GM21423 (cell line): ENCODE measurements at regions not wholly inside any gene's neighbourhood (a gene's known extent, or its start where the extent isn't known, plus 50 kb on each side); places are given as distances from the start of the nearest gene placed in this dataset.
A peak's percentile ranks its signal among the peaks of the same experiment; 100 is the strongest.

Experiments used
- ATAC-seq: cut with Tn5 transposase; IDR thresholded peaks from one replicate; pipeline ENCODE4 v1.9.1; 2021; ENCODE audit warnings: mild to moderate bottlenecking, moderate library complexity; ENCODE audit not compliant: unreplicated experiment

DNA sequence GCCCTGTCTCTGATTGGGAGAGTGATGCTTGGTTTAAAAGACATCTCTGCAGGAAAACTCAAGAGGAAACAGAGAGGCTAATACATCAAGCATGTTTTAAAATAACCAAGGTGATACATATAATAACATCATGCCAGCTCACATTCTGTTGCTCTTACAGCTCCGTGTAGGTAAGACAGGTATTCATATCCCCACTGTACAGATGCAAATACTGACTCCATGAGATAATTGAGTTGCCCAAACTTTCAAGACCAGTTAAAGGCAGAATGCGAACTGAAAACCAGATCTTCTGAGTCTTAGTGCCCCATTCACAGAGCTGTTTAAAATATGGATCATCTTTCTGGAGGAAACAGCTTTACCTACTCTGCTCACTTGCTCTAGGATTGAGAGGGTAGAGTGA is 214.0 kb downstream of the PIK3R1 start:
- ATAC-seq: no peak

DNA sequence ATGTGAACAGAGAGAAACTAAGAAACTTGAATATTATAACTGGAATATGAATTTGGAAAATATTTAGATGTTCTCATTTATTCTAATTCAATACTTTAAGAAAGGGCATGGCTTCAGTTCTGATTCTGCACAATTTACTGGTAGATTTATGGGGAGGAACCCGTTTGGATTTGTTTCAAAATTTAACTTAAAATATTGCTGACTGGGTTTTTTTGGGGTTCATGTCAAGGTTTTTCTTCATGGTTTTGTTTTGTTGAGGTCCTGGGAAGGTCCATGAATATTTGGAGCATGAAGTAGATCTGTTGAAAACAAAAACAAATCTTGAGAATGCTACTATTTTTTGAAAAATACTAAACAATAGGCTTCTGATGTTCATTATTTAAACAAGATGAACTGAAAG is 214.7 kb downstream of the PIK3R1 start:
- no peak for ATAC-seq

DNA sequence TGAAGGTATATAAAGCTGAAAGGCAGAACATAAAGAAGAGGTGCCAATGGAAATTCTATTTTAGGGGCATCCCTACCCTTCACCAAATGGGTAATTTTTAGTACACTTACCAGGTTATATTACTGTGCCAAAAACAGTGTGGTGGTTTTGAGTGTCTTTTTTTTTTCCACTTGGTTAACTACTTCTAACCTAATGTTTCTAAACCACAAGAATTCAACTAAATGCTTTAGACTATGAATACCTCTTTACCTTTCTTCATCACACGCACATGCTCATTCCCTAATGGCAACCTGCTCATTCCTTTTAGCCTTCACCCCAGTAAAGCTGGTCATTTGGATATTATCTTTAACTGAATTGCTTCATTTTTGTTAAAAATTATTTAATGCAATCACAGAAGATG is 215.6 kb downstream of the PIK3R1 start:
- ATAC-seq: no peak

DNA sequence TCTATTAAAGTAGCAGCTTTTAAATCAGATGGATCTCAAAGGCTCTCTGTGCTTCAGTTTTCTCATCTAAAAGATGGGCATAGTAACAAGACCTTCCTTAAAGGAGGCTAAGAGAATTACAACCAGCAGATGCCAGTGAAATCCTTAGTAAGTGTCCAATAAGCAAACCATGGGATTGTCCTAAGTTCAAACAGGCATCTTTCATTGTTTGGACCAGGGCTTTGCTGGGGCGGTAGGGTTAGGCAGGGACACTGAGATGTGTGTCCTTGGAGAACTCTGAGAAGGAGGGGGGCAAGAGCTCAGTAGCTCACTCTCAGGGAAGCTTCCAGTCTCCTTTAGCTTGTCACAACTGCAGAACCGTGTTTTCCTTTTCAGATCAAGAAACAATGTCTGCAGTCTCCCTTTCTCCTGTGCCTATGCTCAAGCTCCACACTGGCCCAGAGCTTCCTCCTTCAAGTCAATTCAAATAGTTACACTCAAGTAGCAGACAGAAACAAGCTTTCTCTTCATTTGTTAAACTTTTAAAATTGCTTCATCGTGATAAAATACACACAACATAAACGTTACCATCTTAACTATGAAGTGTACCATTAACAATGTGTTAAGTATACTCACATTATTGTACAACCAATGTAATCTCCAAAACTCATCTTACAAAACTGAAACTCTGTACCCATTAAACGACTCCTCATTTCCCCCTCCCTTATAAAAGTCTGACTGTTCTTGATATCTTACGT is 216.2 kb downstream of the PIK3R1 start:
- no peak for ATAC-seq

DNA sequence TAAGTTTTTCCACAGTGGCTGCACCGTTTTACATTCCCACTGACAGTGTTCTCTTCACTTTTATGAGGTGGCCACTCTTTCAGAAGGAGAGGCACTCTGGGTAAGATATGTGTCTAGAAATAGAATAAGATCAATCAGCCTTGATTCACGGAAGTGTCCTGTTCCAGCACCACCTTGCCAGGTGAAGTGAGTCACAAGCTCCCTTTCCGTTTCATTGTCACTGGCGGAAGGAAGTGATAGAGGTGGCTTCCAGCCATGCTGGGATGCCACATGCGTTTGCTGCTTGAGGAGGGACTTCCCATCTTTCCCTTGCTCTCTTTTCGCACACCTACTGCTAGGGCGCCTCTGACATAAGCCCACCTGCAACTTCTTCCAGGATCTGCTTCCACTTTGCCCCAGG is 217.1 kb downstream of the PIK3R1 start:
- no peak for ATAC-seq

DNA sequence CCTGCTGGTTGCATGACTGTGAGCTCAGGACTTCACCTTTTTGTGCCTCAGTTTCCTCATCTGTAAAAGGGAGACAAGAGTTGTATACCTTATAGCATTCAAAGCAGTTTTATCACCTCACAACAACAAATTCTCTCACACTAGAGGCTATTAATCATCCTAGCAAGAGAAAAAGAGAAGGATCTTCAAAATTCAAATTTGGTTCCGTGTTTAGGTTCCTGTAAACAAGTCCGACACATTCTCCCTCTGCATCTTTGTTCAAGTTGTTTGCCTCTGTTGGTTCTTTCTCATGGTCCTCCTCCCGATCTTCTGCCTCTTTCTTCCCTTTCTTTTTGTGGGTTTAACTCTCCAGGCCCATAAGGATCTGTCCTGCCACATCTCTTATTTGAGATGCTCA is 218.0 kb downstream of the PIK3R1 start:
- no peak for ATAC-seq

DNA sequence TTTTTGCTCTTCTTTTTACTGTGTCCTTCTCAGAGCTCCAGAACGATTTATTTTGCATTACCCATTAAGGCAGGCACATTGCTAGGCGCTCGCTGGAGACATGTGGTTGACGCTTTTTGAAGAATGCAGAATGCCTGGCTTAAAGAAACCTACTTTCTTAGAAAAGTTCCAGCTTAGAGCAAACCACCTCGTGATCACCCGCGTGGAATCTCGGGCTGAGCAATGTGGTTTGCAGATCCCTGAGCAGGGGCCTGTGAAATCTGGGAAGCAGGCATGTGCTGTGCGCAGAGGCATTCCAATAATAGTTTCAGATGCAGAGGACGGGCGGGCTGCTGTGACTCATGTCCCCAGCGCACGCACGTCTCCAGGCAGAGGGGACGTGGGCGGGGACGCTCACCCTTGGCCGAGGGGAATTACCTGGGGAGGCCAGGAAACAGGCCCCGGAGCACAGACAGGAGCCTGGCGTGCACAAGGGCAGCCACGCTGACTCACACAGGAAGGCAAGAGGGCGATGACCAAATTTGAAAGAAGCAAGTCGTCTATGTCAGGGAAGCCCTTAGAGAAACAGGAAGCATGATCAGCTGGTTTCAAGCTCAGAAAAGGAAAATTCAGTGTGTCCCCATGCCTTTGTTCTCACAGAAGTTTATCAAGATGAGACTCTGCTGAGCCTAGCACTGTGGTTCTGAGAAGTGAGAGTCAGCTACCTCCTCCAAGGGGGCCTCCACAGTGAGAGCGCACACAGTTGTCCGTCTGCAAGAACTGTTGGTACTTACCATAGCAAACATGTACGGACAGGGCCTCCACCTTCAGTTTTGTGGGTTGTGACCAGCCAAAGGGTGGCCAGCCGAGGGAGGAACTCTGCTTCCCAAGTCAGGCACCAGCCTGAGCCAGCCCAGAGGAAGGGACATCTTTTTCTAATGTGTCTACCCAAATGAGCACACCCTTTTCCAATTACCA is 218.6 kb downstream of the PIK3R1 start:
- ATAC-seq: peak; percentile 95

DNA sequence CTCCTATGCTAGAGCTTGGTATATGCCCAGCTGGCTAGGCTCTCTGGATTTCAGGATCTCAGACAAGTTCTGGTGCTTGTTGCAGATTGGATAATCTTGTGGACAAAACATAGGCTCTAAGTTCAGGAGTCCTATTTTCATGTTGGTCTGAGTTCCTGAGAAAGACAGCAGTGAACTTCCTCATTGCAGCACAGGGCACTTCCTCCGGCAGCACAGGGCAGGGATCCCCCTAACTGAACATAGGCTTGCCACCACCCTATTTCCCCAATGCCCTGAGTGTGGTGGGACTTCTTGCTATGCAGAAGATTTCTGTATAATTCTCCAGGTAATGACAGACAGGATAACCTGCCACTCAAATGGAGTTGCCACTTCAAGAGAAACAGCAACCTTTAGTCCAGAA is 220.1 kb downstream of the PIK3R1 start:
- no peak for ATAC-seq

DNA sequence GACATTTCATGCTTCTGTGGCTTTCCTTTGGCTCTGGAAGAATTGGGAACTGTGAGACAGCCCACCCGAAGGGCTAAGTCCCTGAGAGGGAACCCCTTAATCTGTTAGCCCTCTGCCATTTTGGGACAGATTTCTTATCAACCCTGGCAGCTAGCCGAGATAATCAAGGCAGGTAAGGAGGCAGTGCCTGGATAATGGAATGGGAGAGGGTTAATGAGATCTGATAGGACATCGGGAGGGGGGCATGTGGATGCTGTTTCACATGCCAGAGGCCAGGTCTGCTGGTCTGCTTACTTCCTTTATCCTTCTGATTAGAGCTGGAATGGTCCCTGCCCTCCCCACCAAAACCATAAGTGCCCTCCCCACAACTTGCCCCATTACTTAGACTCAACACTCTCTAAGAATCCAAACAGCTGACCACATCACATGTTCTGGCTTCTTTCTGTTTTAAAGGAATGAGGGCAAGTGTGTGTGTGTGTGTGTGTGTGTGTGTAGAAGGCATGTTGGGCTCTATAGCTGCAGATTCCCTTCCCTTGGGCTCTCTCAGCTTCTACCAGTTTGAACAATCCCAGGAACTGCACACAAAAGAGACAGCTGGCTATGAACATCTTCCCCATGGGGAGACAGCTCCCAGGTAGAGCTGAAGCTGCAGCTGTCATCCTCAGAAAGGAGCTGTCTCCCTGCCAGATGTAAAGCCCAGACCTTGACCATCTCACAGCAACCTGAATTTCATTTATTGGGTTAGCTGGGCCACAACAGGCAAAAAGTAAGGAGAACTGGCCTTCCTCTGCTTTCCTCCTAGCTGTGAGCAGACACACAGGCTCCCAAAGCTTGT is 221.3 kb downstream of the PIK3R1 start:
- ATAC-seq: no peak

DNA sequence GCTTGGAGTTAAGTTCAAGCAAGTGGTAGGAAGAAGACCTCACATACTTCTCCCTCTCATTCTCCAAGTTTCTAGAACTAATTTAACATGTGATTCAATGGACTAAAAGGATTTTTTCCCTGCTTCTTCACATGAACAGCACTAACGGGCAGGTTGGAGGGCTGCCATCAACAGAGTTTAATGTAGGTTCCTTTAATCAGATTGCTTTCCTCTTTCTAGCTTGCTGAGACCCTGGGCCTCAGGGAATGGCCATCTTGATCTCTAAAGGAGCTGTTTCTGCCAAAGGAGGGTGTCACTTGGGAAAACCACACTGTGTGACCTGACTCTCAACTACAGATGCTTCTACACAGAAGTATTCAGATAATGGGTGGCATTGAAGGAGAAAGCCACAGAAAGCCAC is 223.3 kb downstream of the PIK3R1 start:
- no peak for ATAC-seq

DNA sequence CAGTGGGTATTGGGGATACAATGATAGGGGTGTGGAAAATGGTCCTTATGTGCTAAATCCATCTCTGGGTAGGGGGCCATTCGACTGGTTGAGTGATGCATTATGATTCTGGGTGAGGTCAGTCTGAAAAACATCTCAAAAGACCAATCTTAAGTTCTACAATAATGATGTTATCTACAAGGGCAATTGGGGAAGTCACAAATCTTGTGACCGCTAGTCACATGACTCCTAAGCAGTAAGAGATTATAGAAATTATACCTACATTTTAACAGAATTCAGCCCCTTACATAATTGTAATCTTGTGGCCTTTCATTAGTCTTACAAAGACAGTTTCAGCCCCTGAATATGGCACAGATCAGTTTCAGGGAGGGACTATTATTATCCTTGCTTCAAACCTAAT is 224.7 kb downstream of the PIK3R1 start:
- ATAC-seq: no peak

DNA sequence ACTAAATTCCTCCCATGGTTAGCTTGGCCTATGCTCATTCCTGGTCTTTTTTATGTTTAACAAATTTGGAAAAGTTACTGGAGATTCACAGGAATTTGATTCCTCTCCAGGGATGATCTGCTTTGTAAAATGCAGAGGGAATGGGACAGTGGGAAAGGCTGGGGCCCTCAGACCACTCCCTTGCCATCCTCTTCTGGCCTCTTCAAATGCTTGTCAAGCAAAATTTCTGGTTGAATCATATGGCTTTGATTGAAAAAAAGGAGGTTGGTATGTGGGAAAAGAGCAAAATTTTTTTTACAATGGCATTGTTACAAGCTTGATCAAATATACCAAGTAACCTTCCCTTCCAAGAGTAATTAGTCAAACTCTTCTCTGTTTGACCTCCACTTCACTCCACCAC is 225.1 kb downstream of the PIK3R1 start:
- ATAC-seq: no peak

DNA sequence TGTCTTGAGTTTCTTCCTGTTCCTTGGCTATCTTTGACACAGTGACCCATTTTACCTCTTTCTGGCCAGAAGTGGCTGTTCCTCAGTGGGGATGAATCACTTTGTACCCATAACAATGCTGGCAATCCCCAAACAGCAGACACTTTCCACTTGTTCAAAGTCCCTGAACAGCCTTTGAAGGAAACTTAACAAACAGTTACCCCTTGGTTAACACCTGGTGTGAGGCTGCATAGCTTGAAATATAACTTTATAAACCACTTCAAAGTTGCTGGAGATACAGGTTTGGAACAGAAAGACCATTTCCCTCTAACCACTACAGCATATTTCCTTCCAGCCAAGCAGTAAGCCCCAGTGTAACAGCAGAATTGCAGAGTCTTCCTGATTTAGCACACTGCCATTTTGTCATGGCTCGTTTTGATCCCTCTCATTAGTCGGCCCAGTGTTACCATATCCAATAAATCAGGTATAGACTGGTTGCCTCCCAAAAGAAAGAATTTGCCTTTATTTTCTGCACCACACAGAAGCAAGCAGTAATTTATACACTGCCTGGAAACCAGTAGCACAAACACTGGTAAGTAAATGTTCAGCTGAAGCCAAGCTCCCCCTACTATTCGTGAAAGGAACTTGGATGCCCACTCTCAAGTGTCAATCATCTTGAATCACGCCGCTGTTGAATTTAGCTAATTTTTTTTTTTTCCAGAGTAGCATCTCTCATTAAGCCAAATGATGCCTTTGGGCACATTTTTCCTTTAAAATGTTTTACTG is 225.9 kb downstream of the PIK3R1 start:
- ATAC-seq: no peak

DNA sequence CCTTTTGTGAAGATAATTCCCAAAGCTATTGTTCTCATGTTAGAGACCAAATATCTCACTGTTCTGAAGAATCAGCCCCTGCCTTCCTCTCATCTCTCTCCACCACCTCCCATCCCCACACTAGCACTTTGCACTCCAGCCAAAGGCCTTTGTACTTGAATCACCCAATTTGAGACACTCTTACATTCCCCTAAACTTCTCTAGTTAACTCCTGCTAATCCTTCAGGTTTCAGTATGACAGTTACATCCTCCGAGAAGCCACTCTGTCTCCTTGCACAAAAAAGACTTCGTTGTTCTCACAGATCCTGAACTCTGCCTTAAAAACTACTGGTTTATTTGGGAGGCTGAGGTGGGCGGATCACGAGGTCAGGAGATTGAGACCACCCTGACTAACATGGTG is 227.5 kb downstream of the PIK3R1 start:
- no peak for ATAC-seq

DNA sequence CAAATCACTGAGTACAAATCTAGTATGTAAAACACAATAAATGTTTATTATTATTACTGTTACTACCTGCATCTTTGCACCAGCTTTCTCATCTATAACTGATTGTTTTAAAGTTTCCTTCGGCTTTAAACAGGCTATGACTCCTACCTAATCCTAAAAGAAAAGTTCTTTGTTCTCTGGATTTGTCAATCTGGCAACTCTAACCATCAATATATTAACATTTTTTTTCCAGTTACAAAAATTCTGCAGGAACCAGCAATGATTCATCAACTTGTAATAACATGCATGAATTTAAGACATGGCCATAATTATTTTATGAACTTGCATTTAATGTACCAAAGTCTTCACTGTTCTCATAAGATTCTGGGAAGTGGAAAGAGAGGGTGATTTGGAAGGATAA is 228.5 kb downstream of the PIK3R1 start:
- no peak for ATAC-seq

DNA sequence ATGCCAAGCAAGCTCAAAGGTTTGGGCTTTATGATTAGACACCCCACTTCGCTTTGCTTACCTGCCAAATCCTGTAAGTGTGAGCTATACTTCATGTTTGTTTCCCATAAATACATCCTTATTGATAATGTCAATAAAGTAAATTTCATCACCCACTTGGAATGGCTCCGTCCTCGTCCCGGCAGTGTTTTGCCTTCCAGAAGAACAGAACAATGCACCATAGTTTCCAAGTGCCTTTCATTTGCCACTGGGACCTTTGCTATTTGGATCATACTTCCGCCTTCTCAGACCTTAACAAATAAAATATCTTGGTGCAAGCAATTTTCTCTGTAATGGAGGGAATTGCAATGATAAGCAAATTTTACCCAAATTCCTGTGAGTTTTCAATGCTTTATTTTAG is 229.3 kb downstream of the PIK3R1 start:
- ATAC-seq: no peak

DNA sequence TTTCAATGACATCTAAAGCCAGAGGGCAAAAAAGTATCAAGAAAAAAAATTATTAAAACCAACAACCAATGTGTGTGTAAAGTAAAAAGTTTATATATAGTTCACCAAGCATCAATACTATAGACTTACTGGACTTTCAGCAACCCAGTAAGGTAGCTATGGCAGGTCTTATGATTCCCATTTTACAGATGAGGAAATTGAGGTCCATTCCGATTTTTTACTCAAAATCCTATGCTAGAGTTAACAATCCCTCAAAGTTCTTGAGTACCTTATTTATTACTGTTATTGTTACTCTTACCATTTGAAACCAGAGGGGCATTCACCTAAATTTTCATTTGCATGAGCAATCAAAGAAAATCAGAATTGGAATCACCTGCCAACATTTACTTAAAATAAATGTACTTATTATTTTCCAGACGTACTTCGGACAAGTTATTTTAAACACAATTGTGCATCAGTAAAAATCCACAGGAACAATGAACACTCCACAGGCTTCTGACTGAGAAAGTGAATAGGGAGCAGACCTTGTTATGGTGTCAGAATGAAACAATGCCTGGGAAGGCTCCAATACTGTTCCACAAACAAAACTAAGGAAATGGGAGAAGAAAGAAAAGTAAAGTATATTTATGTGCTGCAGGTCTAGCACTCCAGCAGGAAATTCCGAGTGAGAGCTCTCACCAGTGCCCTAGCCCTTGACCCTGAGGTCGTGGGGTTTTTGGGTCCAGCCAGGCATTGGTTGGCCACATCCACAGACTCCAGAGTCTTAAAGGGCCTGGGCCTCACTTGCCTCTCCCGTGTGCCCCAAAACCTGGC is 229.9 kb downstream of the PIK3R1 start:
- no peak for ATAC-seq

DNA sequence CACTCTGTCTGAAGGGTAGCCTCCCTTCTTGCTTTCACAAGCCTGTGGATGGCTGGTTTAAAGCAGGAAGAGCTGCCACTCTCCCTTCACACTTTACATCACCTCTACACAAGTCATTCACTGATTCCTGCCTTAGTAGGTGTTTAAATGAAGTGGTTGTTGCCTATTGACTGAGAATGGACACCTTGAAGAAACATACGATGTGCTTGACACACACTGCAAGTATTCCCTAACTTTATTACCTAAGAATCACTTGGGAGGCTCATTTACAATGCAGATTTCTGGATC is 230.5 kb downstream of the PIK3R1 start:
- ATAC-seq: no peak

DNA sequence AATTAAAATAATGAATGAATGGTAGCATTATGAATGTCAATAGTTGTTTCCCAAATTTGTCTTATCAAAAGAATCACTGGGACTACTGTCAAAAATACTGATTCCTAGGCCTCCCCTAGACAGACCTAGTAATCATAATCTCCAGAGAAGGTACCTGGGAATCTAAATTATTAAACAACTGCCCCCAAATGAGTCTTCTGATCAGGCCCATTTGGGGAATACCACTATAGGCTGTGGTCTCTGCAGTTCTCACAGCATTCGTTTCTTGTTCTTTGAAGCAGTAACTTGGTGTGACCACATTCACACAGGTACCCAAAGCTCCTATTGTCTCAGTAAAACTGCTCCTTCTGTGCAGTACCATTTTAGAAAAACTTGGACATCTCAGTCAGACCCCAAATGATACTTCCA is 230.9 kb downstream of the PIK3R1 start:
- ATAC-seq: peak; percentile 87
